RPMI7951 (cell line): ENCODE measurements at regions not wholly inside any gene's neighbourhood (a gene's known extent, or its start where the extent isn't known, plus 50 kb on each side); places are given as distances from the start of the nearest gene placed in this dataset.

Source experiments
- DNase-seq: peaks from one replicate; pipeline ENCODE4 v3.0.0-alpha.2; 2012; ENCODE audit warnings: low read depth

GRCh38 chr16:17050468-17050867, 420.3 kb downstream of the XYLT1 start:
- no peak for DNase-seq
